ENCODE measurements at regions not wholly inside any gene's neighbourhood (a gene's known extent, or its start where the extent isn't known, plus 50 kb on each side); places are given as distances from the start of the nearest gene placed in this dataset.

DNA sequence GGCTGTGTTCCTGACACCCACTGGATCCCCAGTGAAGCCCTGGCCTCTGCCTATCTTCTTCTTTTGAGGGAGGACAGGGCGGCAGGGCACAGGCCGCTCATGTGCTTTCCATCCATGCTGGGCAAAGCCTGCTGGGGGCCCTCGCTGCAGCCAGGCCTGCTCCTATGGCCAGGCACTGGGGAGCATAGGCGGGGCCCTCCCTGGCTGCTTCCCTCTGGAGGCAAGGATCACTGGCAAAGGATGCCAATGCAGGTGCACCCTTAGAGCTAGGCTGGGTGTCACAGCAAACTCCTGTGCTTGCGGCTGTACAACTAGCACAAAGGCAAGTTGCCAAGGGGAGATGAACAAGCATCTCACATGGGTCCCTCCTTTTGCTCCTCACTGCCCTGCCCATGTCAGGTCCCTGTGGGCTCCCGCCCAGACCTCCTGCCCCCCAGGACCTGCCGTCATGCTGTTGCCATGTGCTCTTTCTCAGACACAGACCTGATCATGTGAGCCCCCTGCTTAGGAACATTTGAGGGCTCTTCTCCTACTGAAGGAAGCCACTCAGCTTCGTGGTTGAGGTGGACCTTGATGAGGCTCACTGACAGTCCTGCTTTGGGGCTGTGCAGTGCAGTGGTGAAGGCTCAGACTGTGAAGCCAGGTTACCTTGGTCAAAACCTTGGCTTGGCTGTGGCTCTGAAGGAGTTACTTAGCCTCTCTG is 393.6 kb downstream of the PTPRU start:
- Histone ChIP-seq H3K36me3 (no peaks in the 10 kb centered on the region), H3K4me1 (no peaks in the 10 kb centered on the region), H3K27me3 (no peaks in the 10 kb centered on the region), H3K9me3 (peaks cover 0 to 10% (median 0%) of the 10 kb centered on the region in 4 donors), H3K4me3 (no peak overlapping the region), H3K27ac (no peak overlapping the region)
- 80 to 84% methylated on average over 6 to 8 of the region's 8 CpGs for WGBS, 2 donors
- peak in 1 of 2 donors; percentile 58 for DNase-seq
- ATAC-seq (ENCODE audit: low FRiP score in 2 of 2), result no peak
- TF ChIP-seq POLR2A (IDR thresholded peaks at IDR 0.05), result no peak
- TF ChIP-seq, protein P1, sequence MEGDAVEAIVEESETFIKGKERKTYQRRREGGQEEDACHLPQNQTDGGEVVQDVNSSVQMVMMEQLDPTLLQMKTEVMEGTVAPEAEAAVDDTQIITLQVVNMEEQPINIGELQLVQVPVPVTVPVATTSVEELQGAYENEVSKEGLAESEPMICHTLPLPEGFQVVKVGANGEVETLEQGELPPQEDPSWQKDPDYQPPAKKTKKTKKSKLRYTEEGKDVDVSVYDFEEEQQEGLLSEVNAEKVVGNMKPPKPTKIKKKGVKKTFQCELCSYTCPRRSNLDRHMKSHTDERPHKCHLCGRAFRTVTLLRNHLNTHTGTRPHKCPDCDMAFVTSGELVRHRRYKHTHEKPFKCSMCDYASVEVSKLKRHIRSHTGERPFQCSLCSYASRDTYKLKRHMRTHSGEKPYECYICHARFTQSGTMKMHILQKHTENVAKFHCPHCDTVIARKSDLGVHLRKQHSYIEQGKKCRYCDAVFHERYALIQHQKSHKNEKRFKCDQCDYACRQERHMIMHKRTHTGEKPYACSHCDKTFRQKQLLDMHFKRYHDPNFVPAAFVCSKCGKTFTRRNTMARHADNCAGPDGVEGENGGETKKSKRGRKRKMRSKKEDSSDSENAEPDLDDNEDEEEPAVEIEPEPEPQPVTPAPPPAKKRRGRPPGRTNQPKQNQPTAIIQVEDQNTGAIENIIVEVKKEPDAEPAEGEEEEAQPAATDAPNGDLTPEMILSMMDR (IDR thresholded peaks at IDR 0.05), result no peak
- no peak for TF ChIP-seq EP300 (IDR thresholded peaks at IDR 0.05)
- TF ChIP-seq POLR2AphosphoS5 (IDR thresholded peaks at IDR 0.05), result no peak

DNA sequence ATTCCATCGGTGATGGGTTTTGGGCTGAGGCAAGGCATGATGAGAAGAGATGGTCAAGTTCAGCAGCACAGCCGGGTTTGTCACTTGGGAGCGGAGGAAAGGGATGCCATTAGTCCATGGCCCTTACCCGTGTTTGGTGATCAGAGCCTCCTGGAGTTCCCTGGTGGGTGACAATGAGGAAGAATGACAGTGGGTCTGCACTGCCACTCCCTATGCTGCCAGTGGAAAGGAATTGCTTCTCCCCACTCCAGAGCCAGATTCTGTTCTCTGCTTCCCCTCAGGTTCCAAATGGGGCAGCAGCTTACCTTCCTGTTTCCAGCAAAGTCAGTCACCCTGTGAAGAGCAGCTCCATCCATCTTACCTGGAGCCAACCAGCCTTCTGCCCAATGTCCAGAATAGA is 393.1 kb downstream of the PTPRU start:
- no peak for ATAC-seq (ENCODE audit: low FRiP score in 2 of 2)
- H3K4me3 ChIP-seq, result no peak overlapping the region
- H3K27ac ChIP-seq, result no peak overlapping the region
- H3K27me3 ChIP-seq, result no peaks in the 10 kb centered on the region
- H3K36me3 ChIP-seq, result no peaks in the 10 kb centered on the region
- no peak for TF ChIP-seq POLR2A (IDR thresholded peaks at IDR 0.05)
- no peak for TF ChIP-seq EP300 (IDR thresholded peaks at IDR 0.05)
- no peak for TF ChIP-seq POLR2AphosphoS5 (IDR thresholded peaks at IDR 0.05)
- peaks cover 0 to 10% (median 0%) of the 10 kb centered on the region in 4 donors for H3K9me3 ChIP-seq
- no peaks in the 10 kb centered on the region for H3K4me1 ChIP-seq
- DNase-seq, result no peak
- 48 to 71% methylated on average over 4 of the region's 4 CpGs for WGBS, 2 donors

DNA sequence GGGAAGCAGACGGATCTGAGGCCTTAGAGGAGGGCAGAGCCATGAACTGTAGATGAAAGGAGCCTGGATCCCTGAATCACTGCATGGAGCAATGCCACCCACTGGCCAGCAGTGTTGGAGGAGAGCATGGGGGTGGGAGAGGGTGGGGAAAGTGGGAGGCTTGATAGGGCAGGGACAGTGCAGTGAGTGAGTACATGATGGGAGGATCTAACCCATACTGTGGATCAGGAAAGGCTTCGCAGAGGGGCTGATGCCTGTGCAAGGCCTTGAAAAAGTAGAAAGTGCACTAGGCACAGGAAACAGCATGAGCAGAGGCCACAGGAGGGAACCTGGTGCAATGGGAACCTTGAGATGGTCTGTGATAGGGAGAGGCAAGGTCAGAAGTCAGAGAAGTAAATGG is 391.9 kb downstream of the PTPRU start:
- Histone ChIP-seq H3K9me3 (peaks cover 0 to 10% (median 0%) of the 10 kb centered on the region in 4 donors), H3K4me1 (no peaks in the 10 kb centered on the region), H3K36me3 (no peaks in the 10 kb centered on the region), H3K27ac (no peak overlapping the region), H3K4me3 (no peak overlapping the region), H3K27me3 (no peaks in the 10 kb centered on the region)
- DNase-seq (no peak), ATAC-seq (ENCODE audit: low FRiP score in 2 of 2) (no peak)
- WGBS, 2 donors, result 85 to 88% methylated on average over 2 of the region's 2 CpGs
- TF ChIP-seq, protein P1 (IDR thresholded peaks at IDR 0.05), result no peak
- TF ChIP-seq EP300 (IDR thresholded peaks at IDR 0.05) (no peak), POLR2AphosphoS5 (IDR thresholded peaks at IDR 0.05) (no peak), POLR2A (IDR thresholded peaks at IDR 0.05) (no peak)

DNA sequence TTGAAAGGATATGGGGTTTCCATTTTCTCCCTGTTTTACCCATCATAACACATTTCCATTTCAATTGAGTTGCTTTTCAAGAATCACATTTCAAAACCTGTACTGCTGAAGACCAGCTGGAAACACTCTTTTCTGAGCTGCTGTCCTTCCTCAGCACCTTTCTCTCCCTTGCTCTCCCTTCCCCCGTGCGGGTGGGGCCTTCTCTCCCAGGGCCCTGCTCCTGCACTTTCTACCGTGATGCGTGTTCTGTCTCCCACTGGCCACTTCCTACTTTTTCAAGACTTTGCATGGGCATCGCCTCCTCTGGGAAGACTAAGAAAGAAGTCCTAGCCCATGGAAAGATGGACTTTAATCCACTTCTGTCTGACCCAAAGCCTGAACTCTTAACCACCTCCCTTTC is 390.4 kb downstream of the PTPRU start:
- peaks cover 0 to 10% (median 0%) of the 10 kb centered on the region in 4 donors for H3K9me3 ChIP-seq
- no peak for TF ChIP-seq EP300 (IDR thresholded peaks at IDR 0.05)
- ATAC-seq (ENCODE audit: low FRiP score in 2 of 2), result no peak
- H3K4me3 ChIP-seq, result no peak overlapping the region
- no peak for DNase-seq
- 75 to 76% methylated on average over 5 of the region's 5 CpGs for WGBS, 2 donors
- H3K27me3 ChIP-seq, result no peaks in the 10 kb centered on the region
- no peak overlapping the region for H3K27ac ChIP-seq
- H3K4me1 ChIP-seq, result no peaks in the 10 kb centered on the region
- no peaks in the 10 kb centered on the region for H3K36me3 ChIP-seq

DNA sequence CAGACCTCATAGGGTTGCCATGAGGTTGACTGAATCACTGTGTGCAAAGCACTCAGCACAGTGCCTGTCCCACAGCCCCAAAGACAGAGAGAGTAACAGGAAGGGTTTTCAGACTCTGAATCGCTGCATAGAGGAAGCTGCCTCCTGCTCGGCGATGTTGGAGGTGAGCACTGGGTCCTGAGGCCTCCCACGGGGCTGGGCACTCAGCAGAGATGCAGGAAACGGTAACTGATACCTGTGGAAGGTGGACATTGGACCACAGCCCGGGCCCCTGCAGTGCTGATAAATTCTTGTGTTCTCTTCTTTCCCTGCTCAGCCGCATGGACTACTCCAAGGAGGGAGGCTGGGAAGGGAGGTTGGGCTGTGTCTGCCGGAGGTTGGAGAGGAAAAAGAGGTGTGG is 389.7 kb downstream of the PTPRU start:
- Histone ChIP-seq H3K4me1 (no peaks in the 10 kb centered on the region), H3K27ac (no peak overlapping the region), H3K36me3 (no peaks in the 10 kb centered on the region), H3K27me3 (no peaks in the 10 kb centered on the region), H3K9me3 (peaks cover 0 to 10% (median 0%) of the 10 kb centered on the region in 4 donors), H3K4me3 (no peak overlapping the region)
- no peak for DNase-seq
- TF ChIP-seq EP300 (IDR thresholded peaks at IDR 0.05) (no peak), POLR2AphosphoS5 (IDR thresholded peaks at IDR 0.05) (no peak), POLR2A (IDR thresholded peaks at IDR 0.05) (no peak)
- TF ChIP-seq, protein P1 (IDR thresholded peaks at IDR 0.05), result no peak
- 71 to 74% methylated on average over 5 to 8 of the region's 8 CpGs for WGBS, 2 donors
- ATAC-seq (ENCODE audit: low FRiP score in 2 of 2), result no peak

DNA sequence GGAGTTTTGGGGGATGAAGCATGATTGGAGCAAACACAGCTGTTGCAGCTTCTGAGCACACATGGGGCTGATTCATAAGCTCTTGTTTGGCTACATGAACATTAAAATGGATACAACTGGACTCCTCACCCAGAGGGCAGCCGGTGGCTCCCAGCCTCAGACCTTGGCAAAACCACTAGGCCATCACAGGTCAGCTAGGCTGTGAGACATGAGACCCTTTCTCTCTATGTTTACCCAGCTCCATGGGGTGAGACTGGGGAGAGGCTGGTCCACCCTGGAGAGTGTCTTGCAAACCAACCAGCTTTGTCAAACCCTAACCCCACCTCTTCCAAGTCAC is 388.7 kb downstream of the PTPRU start:
- Histone ChIP-seq H3K4me1 (no peaks in the 10 kb centered on the region), H3K36me3 (no peaks in the 10 kb centered on the region), H3K4me3 (no peak overlapping the region), H3K9me3 (peaks cover 0 to 10% (median 0%) of the 10 kb centered on the region in 4 donors), H3K27ac (no peak overlapping the region), H3K27me3 (no peaks in the 10 kb centered on the region)
- WGBS, 2 donors, result 100% methylated on average over 1 of the region's 1 CpG
- no peak for DNase-seq
- TF ChIP-seq POLR2A (IDR thresholded peaks at IDR 0.05), result no peak
- TF ChIP-seq, protein P1 (IDR thresholded peaks at IDR 0.05), result no peak
- TF ChIP-seq POLR2AphosphoS5 (IDR thresholded peaks at IDR 0.05), result no peak
- no peak for TF ChIP-seq EP300 (IDR thresholded peaks at IDR 0.05)
- ATAC-seq (ENCODE audit: low FRiP score in 2 of 2), result no peak

Data from upper lobe of left lung (tissue), 6 donors.